Heart left ventricle (tissue), 16 donors: ENCODE measurements at regions not wholly inside any gene's neighbourhood (a gene's known extent, or its start where the extent isn't known, plus 50 kb on each side); places are given as distances from the start of the nearest gene placed in this dataset.

Experiments used
- ATAC-seq, 4 donors: fragments of 200-7000 bp; cut with Tn5 transposase; one replicate each; pipeline ENCODE4 v1.9.1; 2020 to 2022; ENCODE audit warnings: moderate library complexity in 4 of 4, mild to moderate bottlenecking in 3 of 4, moderate number of reproducible peaks in 1 of 4
- DNase-seq, 5 donors: peaks; one replicate each; pipeline ENCODE4 v3.0.0-alpha.2; 2020
- H3K27ac ChIP-seq, 12 donors: fragments of 200-600 bp; sonication (generic) in 4 of 12; one replicate each; pipeline versions ENCODE4 v1.5.0 to v1.8.0; 2016 to 2022; ENCODE audit warnings: mild to moderate bottlenecking in 2 of 12
- H3K27me3 ChIP-seq, 9 donors: fragments of 200-600 bp; sonication (generic) in 2 of 9; one replicate each; pipeline versions ENCODE4 v1.5.1 to v1.8.0; 2016 to 2022; ENCODE audit warnings: mild to moderate bottlenecking in 3 of 9
- H3K36me3 ChIP-seq, 9 donors: fragments of 200-600 bp; sonication (generic) in 2 of 9; one replicate each; pipeline versions ENCODE4 v1.5.0 to v1.8.0; 2018 to 2022; ENCODE audit warnings: mild to moderate bottlenecking in 2 of 9
- H3K4me1 ChIP-seq, 12 donors: fragments of 200-600 bp; sonication (generic) in 4 of 12; one replicate each; pipeline versions ENCODE4 v1.5.0 to v1.8.0; 2016 to 2022; ENCODE audit warnings: mild to moderate bottlenecking in 3 of 12
- H3K4me3 ChIP-seq, 12 donors: fragments of 200-600 bp; sonication (generic) in 4 of 12; one replicate each; pipeline versions ENCODE4 v1.5.0 to v1.8.0; 2017 to 2022; ENCODE audit warnings: mild to moderate bottlenecking in 9 of 12, moderate library complexity in 4 of 12
- H3K9me3 ChIP-seq, 12 donors: fragments of 200-600 bp; sonication (generic) in 4 of 12; one replicate each; pipeline versions ENCODE4 v1.5.0 to v1.8.0; 2016 to 2022; ENCODE audit warnings: mild to moderate bottlenecking in 1 of 12
- POLR2A ChIP-seq, 2 donors: fragments of 450-650 bp; IDR thresholded peaks; one replicate each; pipeline ENCODE4 v1.6.1; 2017; ENCODE audit warnings: antibody characterized with exemption in 2 of 2, mild to moderate bottlenecking in 2 of 2, moderate library complexity in 2 of 2
- WGBS, 4 donors: extraction: QIAGEN DNeasy Blood & Tissue Kit in 2 of 4; methylation state at CpG; one replicate each; pipeline versions ENCODE4 v1.1.5 to v1.1.7; 2013 to 2018; 5-methylcytosine and 5-hydroxymethylcytosine counted together
- intact Hi-C, 10 donors: fragments of 100-400 bp; cut with DNase I; formaldehyde crosslinking; loops; one replicate each; pipeline versions ENCODE4 v1.11.1 to v1.14.2; 2022
- TF ChIP-seq, protein P1 (sequence below), 12 donors: fragments of 200-600 bp; sonication (generic) in 4 of 12; IDR thresholded peaks; one replicate each; pipeline versions ENCODE4 v1.5.0 to v1.8.0; 2018 to 2022; ENCODE audit warnings: antibody characterized with exemption in 12 of 12, mild to moderate bottlenecking in 5 of 12
- donor health status: ischemic (EF 13 %, LVEDD 7.1; RV severe dilation, severe dysfunction).
- donor health status: healthy with polysubstance abuse.
- donor health status: DM: no; HTN: yes; CAD: no.
- donor health status: DM: no; HTN: no; CAD: no.
- donor health status: ischemic (EF 25% LVEDD 6.9; RV normal size, moderate dysfunction).
- donor health status: ischemic (EF 25% LVEDD 5.7; RV mildly dilated, moderate dysfunction).
- donor health status: healthy.
- donor health status: DM: yes; HTN: yes; CAD: no.
- donor health status: ischemic (EF 35%, LVEDD 5.7; RV mildly dilated, moderate dysfunction).
- donor health status: nonischemic (EF 11% LVEDD 7.7; RV severe dilation, severe dysfunction).
- donor health status: DM: yes; HTN: yes; CAD: no.
- donor health status: PGD.
- donor health status: ischemic (EF 29% LVEDD 5.4; RV normal size, mild dysfunction).
- donor health status: nonischemic (EF 23%, LVEDD 6.1; RV moderate dilation, normal function).

DNA sequence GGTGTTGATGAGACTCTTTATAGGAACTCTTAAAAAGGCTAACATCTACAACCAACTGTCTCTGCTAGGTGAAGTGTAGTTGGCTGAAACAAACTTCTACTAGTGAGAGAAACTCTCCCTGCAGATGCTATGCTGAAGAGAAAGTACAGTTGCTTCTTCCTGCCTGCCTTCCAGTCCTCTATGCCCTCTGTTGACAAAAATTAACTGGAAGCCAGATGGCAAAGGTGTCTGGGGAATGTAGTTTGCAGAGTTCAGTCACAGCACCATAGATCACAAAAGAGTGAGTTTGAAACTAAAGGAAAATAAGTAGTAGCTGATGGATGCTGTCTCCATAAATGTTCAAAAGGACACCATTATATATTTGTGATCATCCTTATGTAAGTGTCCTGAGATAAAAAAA is 958.8 kb upstream of the NRXN1 start:
- peak in 1 of 4 donors; percentile 57 for ATAC-seq
- Histone ChIP-seq H3K27ac (no peak overlapping the region), H3K27me3 (no peaks in the 10 kb centered on the region), H3K4me1 (peaks cover 0 to 15% (median 0%) of the 10 kb centered on the region in 12 donors), H3K36me3 (no peaks in the 10 kb centered on the region), H3K4me3 (no peak overlapping the region), H3K9me3 (no peaks in the 10 kb centered on the region)
- intact Hi-C loops: no loop called here
- TF ChIP-seq, protein P1, sequence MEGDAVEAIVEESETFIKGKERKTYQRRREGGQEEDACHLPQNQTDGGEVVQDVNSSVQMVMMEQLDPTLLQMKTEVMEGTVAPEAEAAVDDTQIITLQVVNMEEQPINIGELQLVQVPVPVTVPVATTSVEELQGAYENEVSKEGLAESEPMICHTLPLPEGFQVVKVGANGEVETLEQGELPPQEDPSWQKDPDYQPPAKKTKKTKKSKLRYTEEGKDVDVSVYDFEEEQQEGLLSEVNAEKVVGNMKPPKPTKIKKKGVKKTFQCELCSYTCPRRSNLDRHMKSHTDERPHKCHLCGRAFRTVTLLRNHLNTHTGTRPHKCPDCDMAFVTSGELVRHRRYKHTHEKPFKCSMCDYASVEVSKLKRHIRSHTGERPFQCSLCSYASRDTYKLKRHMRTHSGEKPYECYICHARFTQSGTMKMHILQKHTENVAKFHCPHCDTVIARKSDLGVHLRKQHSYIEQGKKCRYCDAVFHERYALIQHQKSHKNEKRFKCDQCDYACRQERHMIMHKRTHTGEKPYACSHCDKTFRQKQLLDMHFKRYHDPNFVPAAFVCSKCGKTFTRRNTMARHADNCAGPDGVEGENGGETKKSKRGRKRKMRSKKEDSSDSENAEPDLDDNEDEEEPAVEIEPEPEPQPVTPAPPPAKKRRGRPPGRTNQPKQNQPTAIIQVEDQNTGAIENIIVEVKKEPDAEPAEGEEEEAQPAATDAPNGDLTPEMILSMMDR (IDR thresholded peaks at IDR 0.05): no peak
- TF ChIP-seq POLR2A (IDR thresholded peaks at IDR 0.05): no peak
- DNase-seq: no peak

DNA sequence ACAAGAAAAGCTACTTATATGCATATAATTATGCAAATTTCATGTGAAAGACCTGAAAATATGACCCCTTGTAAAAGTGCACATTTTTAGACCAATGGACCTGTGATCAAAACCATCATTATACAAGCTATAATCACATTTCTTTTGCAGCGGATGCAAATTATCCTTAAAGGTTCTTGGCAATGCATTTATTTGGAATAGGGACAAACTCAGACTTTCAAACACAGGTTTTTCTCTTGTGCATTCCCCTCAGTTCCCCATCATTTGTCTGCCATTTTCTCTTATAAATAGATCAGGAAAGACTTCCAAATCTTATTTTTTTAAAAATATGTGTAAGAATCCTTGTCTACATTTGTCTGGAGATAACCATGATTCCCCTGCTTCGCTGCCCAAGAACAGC is 954.2 kb upstream of the NRXN1 start:
- ATAC-seq: no peak

DNA sequence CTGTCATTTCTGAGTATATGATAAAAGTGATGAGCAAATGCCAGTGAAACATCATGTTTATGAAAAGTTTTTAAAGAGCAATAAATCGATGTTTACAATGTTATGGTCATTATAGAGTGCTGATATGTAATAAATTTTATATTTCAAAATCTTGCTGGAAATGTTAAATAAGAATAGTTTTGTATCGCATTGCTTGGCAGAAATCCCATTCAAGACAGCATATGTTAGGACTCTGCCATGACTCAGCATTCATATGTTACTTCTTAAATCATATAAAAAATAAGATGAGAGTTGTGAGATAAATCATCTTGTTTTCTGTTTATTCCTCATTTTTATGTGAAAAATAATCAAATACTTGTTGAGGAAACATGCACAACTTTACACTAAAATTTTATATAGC is 949.9 kb upstream of the NRXN1 start:
- no peaks in the 10 kb centered on the region for H3K9me3 ChIP-seq
- H3K27me3 ChIP-seq: no peaks in the 10 kb centered on the region
- no peak overlapping the region for H3K4me3 ChIP-seq
- ATAC-seq (no peak), DNase-seq (no peak)
- intact Hi-C loops: no loop called here
- H3K36me3 ChIP-seq: no peaks in the 10 kb centered on the region
- WGBS, 4 donors: 60 to 76% (median 64%) methylated on average over 2 of the region's 2 CpGs
- TF ChIP-seq POLR2A (IDR thresholded peaks at IDR 0.05): no peak
- TF ChIP-seq, protein P1 (IDR thresholded peaks at IDR 0.05): no peak
- H3K4me1 ChIP-seq: no peaks in the 10 kb centered on the region
- no peak overlapping the region for H3K27ac ChIP-seq

More for the DNA sequence above, 954.2 kb upstream of the NRXN1 start:
- Histone ChIP-seq H3K9me3 (no peaks in the 10 kb centered on the region), H3K36me3 (no peaks in the 10 kb centered on the region), H3K27me3 (no peaks in the 10 kb centered on the region), H3K4me3 (no peak overlapping the region), H3K27ac (no peak overlapping the region), H3K4me1 (peaks cover 0 to 2% (median 0%) of the 10 kb centered on the region in 12 donors)
- 79 to 91% (median 90%) methylated on average over 2 of the region's 2 CpGs for WGBS, 4 donors
- no peak for DNase-seq
- TF ChIP-seq, protein P1 (IDR thresholded peaks at IDR 0.05): no peak
- no peak for TF ChIP-seq POLR2A (IDR thresholded peaks at IDR 0.05)
- intact Hi-C loops: no loop called here

DNA sequence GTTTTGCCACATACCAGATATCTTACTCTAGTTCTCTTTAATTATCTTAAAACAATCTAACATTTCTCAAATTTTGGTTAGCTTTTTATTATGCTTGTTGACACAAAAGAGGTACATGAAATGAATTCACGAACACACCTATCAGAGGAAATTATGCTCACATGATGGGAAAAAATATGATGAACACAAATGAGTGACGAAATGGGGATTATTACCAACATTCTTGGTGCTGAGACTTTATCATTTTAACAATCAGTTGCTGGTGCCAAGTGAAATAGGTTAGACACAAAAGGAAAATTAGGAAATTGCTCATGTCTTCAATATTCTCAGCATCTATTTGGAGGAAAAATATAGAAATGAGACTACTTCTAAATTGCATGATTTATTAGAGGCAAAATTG is 944.7 kb upstream of the NRXN1 start:
- no peaks in the 10 kb centered on the region for H3K9me3 ChIP-seq
- TF ChIP-seq, protein P1 (IDR thresholded peaks at IDR 0.05): no peak
- TF ChIP-seq POLR2A (IDR thresholded peaks at IDR 0.05): no peak
- H3K4me1 ChIP-seq: no peaks in the 10 kb centered on the region
- H3K27me3 ChIP-seq: no peaks in the 10 kb centered on the region
- 74 to 82% (median 81%) methylated on average over 2 of the region's 2 CpGs for WGBS, 4 donors
- intact Hi-C loops: no loop called here
- ATAC-seq (no peak), DNase-seq (no peak)
- H3K27ac ChIP-seq: no peak overlapping the region
- no peak overlapping the region for H3K4me3 ChIP-seq
- no peaks in the 10 kb centered on the region for H3K36me3 ChIP-seq
